Activated CD8-positive, alpha-beta memory T cell treated with anti-CD3 and anti-CD28 coated beads for 4 hours (primary cell): ENCODE measurements at regions not wholly inside any gene's neighbourhood (a gene's known extent, or its start where the extent isn't known, plus 50 kb on each side); places are given as distances from the start of the nearest gene placed in this dataset.

ENCODE experiments used
- DNase-seq, 2 donors: peaks; one replicate each; pipeline ENCODE4 v3.0.0-alpha.2; 2020; ENCODE audit warnings: low read depth in 2 of 2

DNA sequence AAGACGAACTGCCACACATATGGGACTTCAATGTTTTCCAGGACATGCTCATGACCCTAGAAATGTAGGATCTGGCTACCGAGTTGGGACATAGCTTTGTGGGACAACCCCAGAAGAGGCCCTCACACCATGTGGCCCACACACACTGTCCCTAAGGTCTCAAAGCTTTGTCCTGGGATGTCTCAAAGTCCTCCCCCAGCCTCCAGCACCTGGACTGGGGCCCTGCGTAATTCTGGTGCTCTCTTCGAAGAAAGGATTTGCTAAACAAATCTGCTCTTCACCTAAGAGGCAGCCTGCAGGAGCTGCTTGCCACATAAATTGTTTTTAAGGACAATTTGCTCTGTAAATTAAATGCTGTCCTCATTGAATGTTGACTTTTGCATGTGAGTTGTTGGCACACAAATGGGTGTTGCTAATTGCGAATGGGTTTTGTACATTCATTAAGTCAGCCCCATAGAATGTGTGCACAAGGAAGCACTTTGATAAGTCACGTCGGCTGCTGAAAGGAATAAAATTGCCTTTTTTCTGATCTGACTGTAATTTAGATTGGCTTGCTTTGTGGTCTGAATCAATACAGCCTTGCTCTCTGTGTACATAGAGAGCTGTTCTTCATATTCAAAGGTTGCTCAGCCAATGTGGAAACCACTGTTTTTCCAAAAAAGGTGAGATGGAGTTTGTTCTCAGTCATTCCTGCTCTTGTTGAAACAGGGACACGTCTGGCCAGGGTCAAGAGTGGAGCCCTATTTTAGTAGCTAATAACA lies 161.6 kb upstream of the PWP1 start:
- no peak for DNase-seq

DNA sequence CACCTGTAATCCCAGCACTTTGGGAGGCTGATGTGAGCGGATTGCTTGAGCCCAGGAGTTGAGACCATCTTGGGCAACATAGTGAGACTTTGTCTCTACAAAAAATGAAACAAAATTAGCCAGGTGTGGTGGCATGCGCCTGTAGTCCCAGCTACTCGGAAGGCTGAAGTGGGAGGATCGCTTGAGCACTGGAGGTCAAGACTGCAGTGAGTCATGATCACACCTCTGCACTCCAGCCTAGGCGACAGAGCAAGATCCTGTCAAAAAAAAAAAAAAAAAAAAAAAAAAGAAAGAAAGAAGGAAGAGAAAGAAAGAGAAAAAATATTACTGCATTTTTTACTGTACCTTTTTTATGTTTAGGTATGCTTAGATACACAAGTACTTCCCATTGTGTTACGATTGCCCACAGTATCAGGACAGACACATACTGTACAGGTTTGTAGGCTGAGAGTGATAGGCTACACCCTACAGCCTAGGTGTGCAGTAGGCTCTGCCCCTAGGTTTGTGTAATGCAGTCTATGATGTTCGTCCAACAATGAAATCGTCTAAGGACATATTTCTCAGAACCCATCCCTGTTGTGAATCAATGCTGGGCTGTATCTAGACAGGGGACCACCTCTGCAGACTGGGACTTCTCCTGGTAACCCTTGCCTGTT lies 160.4 kb upstream of the PWP1 start:
- no peak for DNase-seq

DNA sequence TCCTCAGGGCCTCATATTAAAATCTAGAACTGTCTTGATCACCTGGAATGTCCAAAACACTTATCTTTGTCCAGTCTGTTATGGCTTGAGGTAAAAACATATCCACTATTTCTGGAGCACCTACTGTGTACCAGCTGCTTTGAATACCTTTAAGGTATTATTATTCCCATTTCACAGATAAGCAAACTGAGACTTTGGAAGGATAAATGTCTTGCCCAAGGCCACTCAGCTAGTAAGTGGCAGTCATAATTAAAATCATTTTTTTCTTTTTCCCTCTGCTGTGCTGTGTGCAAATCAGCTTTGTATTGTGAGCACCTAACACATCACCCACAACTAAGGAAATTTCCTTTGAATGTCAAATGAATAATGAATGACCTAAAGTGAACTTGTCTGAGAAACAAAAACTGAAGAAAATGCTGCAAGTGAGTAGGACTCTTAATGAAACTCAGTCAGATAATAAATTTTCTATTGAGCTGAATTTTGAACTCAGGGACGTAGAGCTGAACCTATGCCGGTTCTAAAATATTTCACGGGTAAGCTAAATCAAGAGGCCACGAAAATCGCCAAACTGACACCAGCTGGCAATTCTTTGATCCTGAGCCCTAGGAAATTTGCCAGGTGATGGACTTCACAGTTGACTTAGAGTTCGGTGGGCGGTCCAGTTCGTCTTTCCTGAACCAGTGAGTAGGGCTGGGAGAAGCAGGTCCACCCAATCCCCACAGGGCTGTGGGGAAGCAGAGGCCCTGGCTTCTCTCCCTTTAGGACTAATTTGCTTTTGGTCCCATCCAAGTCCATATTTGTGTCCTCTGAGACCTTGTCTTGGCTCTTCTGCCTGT lies 159.7 kb upstream of the PWP1 start:
- DNase-seq: no peak

DNA sequence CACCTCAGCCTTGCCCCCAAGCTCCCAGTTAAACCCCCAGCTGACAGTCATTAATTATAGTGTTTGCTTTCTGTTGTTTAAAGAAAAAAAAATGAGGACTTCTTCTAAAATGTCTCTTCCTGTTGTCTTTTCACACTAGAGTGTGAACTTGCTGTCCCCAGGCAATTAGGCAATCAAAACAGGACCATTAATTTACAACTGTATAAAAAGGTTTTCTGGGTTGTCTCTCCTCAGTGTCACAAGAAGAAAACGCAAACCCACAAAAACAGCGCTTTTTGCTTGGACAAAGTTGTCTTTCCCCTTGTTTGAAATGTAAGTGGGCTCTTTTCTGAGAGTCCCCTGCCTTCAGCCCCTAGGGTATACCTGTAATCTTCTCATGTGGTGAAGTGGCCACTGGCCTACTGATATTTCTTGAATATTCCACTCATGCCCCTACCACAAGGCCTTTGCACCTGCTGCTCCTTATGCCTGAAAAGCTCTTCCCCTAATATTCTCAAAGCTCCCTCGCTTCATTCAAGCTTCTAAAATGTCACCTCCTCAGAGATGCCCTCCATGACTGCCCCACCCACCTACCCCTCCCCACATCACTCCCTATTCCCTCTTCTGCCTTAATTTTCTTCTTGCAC lies 158.9 kb upstream of the PWP1 start:
- no peak for DNase-seq

DNA sequence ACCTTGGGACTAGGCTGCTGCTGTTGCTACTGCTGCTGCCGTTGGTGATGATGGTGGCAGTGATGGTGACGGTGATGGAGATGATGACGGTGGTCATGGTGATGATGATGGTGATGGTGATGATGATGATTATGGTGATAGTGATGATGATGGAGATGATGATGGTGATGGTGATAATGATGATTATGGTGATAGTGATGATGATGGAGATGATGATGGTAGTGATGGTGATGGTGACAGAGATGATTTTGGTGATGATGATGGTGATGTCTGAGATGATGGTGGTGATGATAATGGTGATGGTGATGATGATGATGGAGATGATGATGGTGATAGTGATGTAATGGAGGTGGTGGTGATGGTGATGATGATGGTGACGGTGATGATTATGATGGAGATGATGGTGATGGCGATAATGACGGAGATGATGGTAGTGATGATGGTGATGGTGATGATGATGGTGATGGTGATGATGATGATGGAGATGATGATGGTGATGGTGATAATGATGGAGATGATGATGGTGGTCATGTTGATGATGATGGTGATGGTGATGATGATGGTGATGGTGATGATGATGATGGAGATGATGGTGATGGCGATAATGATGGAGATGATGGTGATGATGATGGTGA lies 156.8 kb upstream of the PWP1 start:
- no peak for DNase-seq

DNA sequence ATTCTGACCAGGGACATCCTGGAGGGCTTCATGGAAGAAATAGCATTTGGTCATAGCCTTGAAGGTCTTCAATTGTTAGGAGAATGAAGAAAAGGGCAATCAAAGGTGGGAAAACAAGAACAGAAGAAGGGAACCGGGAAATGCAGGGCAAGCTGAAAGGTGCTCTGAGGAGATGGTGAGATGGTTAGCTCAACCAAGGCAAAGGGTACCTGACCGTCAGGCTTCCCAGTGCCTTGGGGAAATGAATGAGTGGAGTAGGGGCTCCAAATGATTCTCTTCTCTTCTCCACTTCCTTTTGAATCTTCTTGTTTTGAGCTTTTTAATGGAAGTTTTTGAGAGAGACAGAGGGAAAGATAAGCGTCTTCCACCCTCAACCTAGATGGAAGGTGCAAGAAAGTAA lies 155.6 kb upstream of the PWP1 start:
- no peak for DNase-seq

DNA sequence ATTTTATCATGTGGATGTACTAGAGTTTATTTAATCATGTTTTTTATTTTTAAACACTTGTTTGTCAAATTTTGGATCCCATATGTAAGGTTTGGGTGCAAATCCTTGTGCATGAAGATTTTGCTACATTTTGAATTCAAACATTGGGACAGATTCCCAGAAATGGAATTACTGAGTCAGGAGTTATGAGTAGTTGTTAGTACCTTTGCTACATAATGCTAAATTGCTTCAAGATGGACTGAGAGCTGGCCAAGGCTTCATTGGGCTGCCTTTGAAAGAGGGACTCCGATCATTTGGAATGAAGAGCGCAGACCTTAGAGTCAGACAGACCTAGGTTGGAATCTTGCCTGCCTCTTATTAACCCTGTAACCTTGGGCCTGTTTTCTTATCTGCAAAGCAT lies 154.9 kb upstream of the PWP1 start:
- no peak for DNase-seq

DNA sequence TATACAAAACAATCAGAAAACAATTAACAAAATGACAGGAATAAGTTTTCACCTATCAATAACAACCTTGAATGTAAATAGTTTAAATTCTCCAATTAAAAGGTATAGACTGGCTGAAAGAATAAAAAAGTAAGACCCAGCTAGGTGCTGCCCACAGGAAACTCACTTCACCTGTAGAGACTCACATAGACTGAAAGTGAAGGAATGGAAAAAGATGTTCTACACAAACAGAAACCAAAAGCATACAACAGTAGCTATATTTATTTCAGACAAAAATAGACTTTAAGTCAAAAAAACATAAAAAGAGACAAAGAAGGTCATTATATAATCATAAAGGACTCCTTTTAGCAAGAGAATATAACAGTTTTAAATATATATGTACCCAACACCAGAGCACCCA lies 152.4 kb upstream of the PWP1 start:
- DNase-seq: no peak

DNA sequence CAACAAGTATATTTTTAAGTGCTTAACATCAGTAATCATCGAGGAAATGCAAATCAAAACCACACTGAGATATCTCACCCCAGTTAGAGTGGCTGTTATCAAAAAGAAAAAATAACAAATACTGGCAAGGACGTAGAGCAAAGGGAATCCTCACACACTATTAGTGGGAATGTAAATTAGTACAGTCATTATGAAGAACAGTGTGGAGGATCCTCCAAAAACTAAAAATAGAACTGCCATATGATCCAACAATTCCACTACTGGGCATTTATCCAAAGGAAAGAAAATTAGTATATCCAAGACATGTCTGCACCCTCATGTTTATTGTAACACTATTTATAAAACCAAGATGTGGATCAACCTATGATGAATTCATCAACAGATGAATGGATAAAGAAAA lies 149.0 kb upstream of the PWP1 start:
- DNase-seq: no peak

DNA sequence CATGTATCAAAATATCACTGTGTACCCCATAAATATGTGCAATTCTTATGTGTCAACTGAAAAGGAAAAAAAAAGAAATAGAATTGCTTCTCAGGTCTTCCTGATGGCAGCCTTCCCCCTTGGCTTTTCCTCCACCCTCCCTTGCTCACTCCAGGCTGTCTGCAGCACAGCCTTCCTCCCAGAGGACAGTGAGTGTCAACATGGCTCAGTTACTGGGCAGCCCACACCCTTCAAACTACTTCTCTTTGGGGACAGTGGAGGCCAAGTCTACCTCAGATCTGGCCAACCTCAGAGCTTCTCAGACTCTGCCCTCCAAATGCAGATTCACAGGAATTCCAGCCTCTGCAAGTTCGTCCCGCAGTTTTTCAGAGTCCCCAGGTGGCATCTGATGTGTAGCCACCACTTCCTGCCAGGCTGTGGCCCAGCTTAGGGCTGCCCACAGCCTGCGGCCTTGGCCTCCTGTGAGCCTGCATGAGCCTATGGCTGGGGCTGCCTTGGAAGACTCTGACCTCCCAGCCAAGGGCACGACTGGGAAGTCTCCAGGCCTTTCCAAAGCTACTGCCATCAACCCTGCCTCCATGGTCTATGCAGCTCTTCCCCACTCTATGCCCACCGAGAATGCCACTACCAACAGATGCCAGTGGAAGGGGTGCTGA lies 148.0 kb upstream of the PWP1 start:
- DNase-seq: no peak

DNA sequence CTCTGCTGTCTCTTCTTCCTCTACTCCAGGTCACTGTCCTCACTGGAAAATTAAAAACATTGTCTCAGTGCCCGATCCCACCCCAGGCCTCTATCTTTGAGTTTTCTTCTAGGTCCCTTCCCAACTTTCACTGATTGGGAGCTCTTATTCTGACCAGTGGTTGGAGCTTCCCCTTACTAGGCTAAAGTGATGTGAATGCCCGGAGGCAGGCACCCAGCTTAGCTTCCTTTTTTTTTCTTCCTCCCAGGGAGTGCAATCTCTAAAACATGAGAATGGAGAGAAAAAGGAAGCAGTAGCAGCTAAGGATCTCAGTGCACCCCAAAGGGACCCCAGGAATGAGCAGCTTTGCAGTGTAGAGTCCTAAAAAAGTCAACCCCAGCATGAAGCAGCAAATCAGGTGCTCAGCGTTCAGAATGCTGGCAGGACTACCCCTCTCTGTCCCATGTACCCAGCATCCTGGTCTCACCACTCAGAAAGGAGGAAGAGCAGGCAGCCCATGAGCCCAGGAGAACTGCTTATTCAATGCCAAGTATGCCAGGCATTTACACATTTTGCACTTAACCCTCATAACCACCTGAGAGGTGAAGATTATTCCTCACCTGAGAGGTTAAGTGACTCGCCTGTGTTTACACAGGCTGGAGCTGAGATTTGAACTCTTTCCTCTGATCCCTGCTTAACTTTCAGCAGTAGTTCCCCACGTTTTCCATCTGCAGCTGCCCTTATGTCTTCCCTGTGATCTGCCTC lies 146.2 kb upstream of the PWP1 start:
- no peak for DNase-seq

DNA sequence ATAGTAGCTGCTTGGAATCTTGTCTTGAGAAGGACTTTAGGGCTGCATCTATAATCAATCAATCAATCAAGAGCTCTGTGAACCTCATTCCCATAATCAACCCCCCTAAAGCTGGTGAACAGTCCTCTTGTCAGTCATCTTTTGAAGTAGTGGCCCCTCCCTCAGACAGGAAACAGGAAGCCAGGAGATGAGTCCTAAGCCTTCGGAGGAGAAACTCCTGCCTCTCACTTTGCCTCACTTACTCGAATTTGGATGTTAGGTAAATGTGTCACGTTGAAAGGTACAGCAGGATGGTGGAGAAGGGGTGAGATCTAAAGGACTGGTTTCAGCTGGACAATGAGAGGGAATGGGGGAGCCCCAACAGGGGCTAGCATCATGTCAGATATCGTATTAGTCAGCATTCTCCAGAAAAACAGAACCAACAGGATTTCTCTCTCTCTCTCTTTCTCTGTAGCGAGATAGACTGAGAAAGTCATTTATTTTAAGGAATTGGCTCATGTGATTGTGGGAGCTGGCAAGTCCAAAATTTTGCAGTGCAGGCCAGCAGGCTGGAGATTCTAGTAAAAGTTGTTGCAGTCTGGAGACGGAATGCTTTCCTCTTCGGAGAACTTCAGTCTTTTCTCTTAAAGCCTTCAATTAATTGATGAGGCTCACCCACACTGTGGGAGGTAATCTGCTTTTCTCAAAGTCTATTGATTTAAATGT lies 144.4 kb upstream of the PWP1 start:
- DNase-seq: no peak

DNA sequence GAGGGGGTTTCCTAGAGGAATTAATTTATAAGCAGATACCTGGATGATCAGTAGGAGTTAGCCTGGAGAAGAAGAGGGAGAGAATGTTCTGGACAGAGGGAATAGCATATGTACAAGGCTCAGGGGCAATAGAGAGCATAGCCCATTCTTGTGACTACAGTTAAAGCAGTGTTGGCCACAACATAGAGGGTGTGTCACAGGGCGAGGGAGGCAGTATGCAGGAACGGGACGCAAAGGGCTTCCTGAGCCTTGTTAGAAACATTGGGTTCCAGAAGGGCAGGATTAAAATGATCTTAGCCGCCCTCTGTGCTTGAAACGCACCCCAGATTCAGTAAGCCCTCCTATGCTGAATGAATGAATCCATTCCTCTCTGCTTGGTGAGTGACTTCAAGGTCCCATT lies 142.2 kb upstream of the PWP1 start:
- no peak for DNase-seq

DNA sequence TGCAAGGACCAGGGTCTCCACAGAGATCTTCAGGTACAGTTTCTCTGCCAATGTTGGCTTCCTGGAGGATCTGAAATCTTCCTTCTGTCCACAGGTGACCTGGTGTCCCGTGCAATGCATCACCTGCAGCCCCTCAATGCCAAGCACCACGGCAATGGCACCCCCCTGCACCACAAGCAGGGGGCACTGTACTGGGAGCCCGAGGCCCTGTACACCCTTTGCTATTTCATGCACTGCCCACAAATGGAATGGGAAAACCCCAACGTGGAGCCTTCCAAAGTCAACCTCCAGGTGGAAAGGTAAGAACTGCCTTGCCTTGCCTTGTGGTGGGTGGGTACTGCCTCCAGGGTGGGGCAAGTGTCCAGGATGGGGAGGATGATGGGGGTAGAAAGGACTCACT lies 141.8 kb upstream of the PWP1 start:
- DNase-seq: no peak

DNA sequence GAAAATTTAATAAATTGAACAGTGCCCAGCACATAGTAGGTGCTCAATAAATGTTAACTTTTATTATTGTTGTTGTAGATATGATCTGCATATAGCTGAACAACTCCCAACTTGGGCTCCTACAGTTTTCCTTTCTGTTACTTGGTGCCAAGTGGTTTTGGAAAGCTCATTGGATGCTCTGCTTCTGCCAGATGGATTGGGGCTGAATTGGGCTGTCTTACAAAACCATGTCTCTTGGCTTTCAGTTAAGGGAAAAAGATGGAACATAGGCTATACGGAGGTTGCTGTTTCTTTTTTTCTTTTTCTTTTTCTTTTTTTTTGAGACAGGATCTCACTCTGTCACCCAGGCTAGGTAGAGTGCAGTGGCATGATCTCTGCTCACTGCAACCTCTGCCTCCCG lies 140.7 kb upstream of the PWP1 start:
- DNase-seq: no peak

DNA sequence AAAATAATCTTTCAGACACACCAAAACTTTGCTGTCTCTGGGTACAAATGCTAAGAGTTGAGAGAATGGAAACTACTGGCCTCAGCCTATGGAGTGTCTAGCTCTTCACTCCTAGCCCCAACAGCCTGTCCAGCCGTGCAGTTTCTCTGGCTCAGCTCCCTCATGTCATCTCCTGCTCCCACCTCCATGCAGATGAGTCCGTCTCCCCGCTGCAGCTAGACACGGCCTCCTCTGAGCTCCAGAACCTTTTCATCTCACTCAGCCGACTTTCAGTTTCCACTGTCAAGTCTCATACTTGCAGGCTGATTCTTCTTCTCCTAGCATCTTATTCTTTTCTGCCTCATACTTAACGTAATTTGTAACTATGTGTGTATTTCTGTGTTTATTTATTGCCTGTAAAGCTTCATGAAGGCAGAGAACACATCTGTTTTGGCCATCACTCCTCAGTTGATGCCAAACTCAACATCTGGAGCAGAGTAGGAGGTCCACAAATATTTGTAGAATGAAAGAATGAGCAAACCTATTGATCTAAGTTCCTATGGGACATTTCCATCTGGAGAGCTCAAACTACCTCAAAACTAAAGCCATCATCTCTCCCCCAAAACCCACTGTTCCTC lies 139.8 kb upstream of the PWP1 start:
- no peak for DNase-seq

DNA sequence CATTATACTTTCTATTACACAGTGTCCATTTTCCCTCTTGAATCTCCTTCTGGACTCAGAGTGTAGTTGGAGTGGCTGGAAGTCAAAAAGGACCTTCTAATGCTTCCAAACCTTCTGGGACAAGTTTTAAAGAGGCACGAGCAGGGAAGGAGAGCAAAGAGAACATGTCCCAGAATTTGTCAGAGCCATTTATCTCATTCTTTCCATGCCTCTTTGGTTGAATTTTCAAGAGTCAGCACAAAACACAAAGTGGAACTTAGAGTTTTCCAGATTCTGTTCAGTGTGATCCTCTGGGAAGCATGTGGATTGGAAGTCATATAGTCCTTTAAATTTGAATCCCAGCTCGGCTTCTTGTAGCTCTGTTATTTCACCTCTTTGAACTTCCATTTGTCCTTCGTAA lies 138.2 kb upstream of the PWP1 start:
- no peak for DNase-seq

DNA sequence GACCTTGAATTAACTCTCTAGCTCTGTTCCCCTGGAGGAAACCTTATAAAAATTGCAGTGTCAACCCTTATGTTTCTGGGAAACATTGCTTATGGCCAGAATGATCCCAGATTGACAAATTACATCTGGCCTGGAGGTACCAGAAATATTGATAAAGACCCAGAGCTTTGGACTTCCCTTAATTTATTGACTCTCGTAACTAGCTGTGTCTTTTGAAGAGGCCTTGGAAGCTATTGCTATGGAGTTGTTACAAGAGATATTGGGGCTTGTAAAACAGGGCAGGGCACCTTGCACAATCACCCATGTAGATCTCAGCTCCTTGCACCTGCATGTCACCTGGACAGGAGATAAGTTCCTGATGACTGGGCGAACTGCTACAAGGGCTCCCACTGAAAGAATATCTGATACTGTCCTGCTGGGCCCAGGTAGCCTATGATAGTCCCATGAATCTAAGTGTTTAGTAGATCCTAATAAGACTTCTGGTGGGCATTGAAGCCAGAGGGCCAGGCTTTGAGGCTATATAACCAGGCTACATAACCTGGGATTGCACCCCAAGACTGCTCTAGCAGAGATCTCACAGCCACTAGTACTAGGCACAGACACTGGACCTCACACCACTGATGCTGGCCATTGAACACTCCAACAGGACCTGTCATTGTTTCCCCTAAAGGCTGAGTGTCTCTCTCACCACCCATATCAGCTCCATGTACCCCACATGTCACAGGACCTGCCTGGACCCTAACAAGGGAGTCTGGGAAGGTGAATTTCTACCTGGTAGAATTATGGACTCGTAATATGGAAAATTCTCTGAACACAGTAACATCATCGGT lies 135.7 kb upstream of the PWP1 start:
- no peak for DNase-seq

DNA sequence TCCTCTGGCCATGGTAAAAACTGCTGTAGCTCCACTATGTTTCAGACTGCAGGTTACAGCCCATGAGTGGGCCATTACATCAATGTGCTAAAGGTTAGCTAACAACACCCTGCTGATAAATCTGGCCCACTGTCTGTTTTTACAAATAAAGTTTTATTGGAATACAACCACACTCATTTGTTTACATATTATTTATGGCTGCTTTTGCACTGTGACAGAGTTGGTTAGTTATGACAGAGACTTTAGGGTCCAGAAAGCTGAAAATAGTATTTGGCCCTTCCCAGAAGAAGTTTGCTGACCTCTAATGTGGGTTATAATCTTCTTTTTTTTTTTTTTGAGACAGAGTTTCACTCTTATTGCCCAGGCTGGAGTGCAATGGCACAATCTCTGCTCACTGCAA lies 134.2 kb upstream of the PWP1 start:
- DNase-seq: no peak
